CD14-positive monocyte (primary cell): ENCODE measurements at regions not wholly inside any gene's neighbourhood (a gene's known extent, or its start where the extent isn't known, plus 50 kb on each side); places are given as distances from the start of the nearest gene placed in this dataset.

Experiments
- DNase-seq, 3 donors: peaks; one replicate each; pipeline ENCODE4 v3.0.0-alpha.2; 2011 to 2022
- H2AFZ ChIP-seq: 2 replicates; pipeline ENCODE4 v1.6.0; 2012; ENCODE audit warnings: mild to moderate bottlenecking, low read depth, low read length, inconsistent platforms; ENCODE audit not compliant: insufficient read depth, poor library complexity, severe bottlenecking
- H3K27ac ChIP-seq, 2 donors: 1 replicate in 1 of 2; 2 replicates in 1 of 2; pipeline ENCODE4 v1.5.1; 2012 to 2013; ENCODE audit warnings: low read length in 2 of 2, control low read depth in 1 of 2, inconsistent platforms in 1 of 2, low read depth in 1 of 2, mild to moderate bottlenecking in 1 of 2
- H3K27me3 ChIP-seq, 2 donors: one replicate each; pipeline versions ENCODE4 v1.6.0 to v1.6.1; 2011 to 2013; ENCODE audit warnings: low read length in 2 of 2; ENCODE audit not compliant: control insufficient read depth in 2 of 2, insufficient read depth in 2 of 2
- H3K36me3 ChIP-seq, 2 donors: replicated peaks in 1 of 2; 1 replicate in 1 of 2; 2 replicates in 1 of 2; pipeline versions ENCODE4 v1.5.1 to v1.6.1; 2012 to 2013; ENCODE audit warnings: low read length in 2 of 2, control low read depth in 1 of 2, inconsistent platforms in 1 of 2, mild to moderate bottlenecking in 1 of 2; ENCODE audit not compliant: insufficient read depth in 2 of 2, control insufficient read depth in 1 of 2
- H3K4me1 ChIP-seq, 2 donors: 1 replicate in 1 of 2; 2 replicates in 1 of 2; pipeline versions ENCODE4 v1.5.1 to v1.6.1; 2012 to 2013; ENCODE audit warnings: low read length in 2 of 2, control low read depth in 1 of 2, inconsistent platforms in 1 of 2, mild to moderate bottlenecking in 1 of 2, moderate library complexity in 1 of 2; ENCODE audit not compliant: insufficient read depth in 2 of 2, control insufficient read depth in 1 of 2
- H3K4me2 ChIP-seq: replicated peaks from 2 replicates; pipeline ENCODE3; 2012; ENCODE audit warnings: low read length, moderate library complexity, mild to moderate bottlenecking; ENCODE audit not compliant: poor library complexity, severe bottlenecking; ENCODE audit errors: extremely low read depth
- H3K4me3 ChIP-seq, 3 experiments: fragments of 200-600 bp in 1 of 3; sonication (generic) in 1 of 3; replicated peaks in 1 of 3; 1 replicate in 2 of 3; 2 replicates in 1 of 3; pipeline ENCODE4 v1.5.1; 2011 to 2013; ENCODE audit warnings: low read length in 3 of 3, mild to moderate bottlenecking in 3 of 3, control low read depth in 2 of 3, low read depth in 2 of 3, inconsistent platforms in 1 of 3, moderate library complexity in 1 of 3
- H3K79me2 ChIP-seq: 2 replicates; pipeline ENCODE4 v1.6.0; 2012; ENCODE audit warnings: mild to moderate bottlenecking, control low read depth, inconsistent platforms, low read length, moderate library complexity; ENCODE audit not compliant: insufficient read depth
- H3K9ac ChIP-seq: 2 replicates; pipeline ENCODE4 v1.6.0; 2017; ENCODE audit warnings: low read length, mild to moderate bottlenecking; ENCODE audit not compliant: insufficient read depth, poor library complexity, severe bottlenecking
- H3K9me3 ChIP-seq, 2 donors: replicated peaks in 1 of 2; 1 replicate in 1 of 2; 2 replicates in 1 of 2; pipeline versions ENCODE4 v1.5.1 to v1.6.1; 2012 to 2013; ENCODE audit warnings: low read length in 2 of 2, control low read depth in 1 of 2; ENCODE audit not compliant: control insufficient read depth in 1 of 2, insufficient read depth in 1 of 2
- H4K20me1 ChIP-seq: 2 replicates; pipeline ENCODE4 v1.6.0; 2012; ENCODE audit warnings: mild to moderate bottlenecking, low read length, control low read depth, moderate library complexity; ENCODE audit not compliant: insufficient read depth
- H3K27ac Mint-ChIP-seq, 7 donors: one replicate each; pipeline ENCODE4 v1.8.0; 2020; ENCODE audit warnings: mild to moderate bottlenecking in 7 of 7, mixed read lengths in 7 of 7, moderate library complexity in 6 of 7, inconsistent platforms in 2 of 7
- H3K27me3 Mint-ChIP-seq, 3 donors: one replicate each; pipeline ENCODE4 v1.8.0; 2021 to 2022; ENCODE audit warnings: low read depth in 3 of 3, mild to moderate bottlenecking in 3 of 3, mixed read lengths in 3 of 3, moderate library complexity in 3 of 3, inconsistent platforms in 1 of 3
- H3K36me3 Mint-ChIP-seq, 2 donors: one replicate each; pipeline ENCODE4 v1.8.0; 2020; ENCODE audit warnings: mixed read lengths in 2 of 2, inconsistent platforms in 1 of 2, mild to moderate bottlenecking in 1 of 2
- H3K4me1 Mint-ChIP-seq: one replicate; pipeline ENCODE4 v1.8.0; 2020; ENCODE audit warnings: mild to moderate bottlenecking, mixed read lengths
- H3K4me3 Mint-ChIP-seq, 2 donors: one replicate each; pipeline ENCODE4 v1.8.0; 2020; ENCODE audit warnings: mild to moderate bottlenecking in 2 of 2, mixed read lengths in 2 of 2, moderate library complexity in 1 of 2
- H3K9me3 Mint-ChIP-seq, 7 donors: one replicate each; pipeline ENCODE4 v1.8.0; 2020 to 2022; ENCODE audit warnings: mixed read lengths in 7 of 7, mild to moderate bottlenecking in 6 of 7, moderate library complexity in 6 of 7, inconsistent platforms in 2 of 7
- WGBS: methylation state at CpG from one replicate; pipeline ENCODE4 v1.1.5; 2013; ENCODE audit warnings: missing lambda C conversion rate; ENCODE audit not compliant: insufficient coverage; 5-methylcytosine and 5-hydroxymethylcytosine counted together
- intact Hi-C, 2 donors: fragments of 100-400 bp; cut with micrococcal nuclease; formaldehyde crosslinking; loops; one replicate each; pipeline versions ENCODE4 v1.15.0 to v1.15.1; 2023
- TF ChIP-seq, protein P1 (sequence below): fragments of 200-600 bp; IDR thresholded peaks from one replicate; pipeline ENCODE4 v1.8.0; 2022; ENCODE audit warnings: antibody characterized with exemption, mild to moderate bottlenecking

DNA sequence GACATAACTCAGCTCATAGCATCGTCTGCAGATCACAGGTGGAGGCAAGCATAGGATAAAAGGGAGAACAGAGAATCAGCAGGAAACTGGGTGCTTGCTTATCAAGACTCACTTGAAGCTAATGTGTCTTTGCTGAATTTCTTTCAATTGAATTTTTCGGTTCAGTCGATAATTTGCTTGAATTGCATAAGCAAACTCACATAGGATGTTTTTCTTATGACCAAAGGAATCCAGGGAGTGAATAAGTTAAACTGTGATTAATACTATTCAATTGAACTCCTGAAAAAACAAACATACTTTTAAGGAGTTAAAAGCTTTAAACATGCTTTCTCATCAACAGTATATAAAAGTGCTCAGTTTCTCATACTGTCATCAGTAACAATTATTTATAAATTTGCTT is 707.1 kb upstream of the ACVR2A start:
- intact Hi-C loops = no loop called here
- H3K36me3 ChIP-seq = no peaks in the 10 kb centered on the region
- no peaks in the 10 kb centered on the region for H4K20me1 ChIP-seq
- H3K4me3 Mint-ChIP-seq = no peak overlapping the region
- H3K9ac ChIP-seq = no peak overlapping the region
- peaks cover 0 to 3% (median 0%) of the 10 kb centered on the region in 3 donors for H3K27me3 Mint-ChIP-seq
- WGBS = 80% methylated on average over 1 of the region's 3 CpGs
- H3K27me3 ChIP-seq = no peaks in the 10 kb centered on the region
- no peak for DNase-seq
- H3K79me2 ChIP-seq = no peaks in the 10 kb centered on the region
- peaks cover 0 to 11% (median 3%) of the 10 kb centered on the region in 7 donors for H3K9me3 Mint-ChIP-seq
- H3K36me3 Mint-ChIP-seq = no peaks in the 10 kb centered on the region
- no peak overlapping the region for H3K4me2 ChIP-seq
- no peaks in the 10 kb centered on the region for H3K9me3 ChIP-seq
- TF ChIP-seq, protein P1, sequence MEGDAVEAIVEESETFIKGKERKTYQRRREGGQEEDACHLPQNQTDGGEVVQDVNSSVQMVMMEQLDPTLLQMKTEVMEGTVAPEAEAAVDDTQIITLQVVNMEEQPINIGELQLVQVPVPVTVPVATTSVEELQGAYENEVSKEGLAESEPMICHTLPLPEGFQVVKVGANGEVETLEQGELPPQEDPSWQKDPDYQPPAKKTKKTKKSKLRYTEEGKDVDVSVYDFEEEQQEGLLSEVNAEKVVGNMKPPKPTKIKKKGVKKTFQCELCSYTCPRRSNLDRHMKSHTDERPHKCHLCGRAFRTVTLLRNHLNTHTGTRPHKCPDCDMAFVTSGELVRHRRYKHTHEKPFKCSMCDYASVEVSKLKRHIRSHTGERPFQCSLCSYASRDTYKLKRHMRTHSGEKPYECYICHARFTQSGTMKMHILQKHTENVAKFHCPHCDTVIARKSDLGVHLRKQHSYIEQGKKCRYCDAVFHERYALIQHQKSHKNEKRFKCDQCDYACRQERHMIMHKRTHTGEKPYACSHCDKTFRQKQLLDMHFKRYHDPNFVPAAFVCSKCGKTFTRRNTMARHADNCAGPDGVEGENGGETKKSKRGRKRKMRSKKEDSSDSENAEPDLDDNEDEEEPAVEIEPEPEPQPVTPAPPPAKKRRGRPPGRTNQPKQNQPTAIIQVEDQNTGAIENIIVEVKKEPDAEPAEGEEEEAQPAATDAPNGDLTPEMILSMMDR = no peak
- H3K27ac ChIP-seq = no peak overlapping the region
- H3K4me1 ChIP-seq = no peaks in the 10 kb centered on the region
- no peaks in the 10 kb centered on the region for H3K4me1 Mint-ChIP-seq
- H3K27ac Mint-ChIP-seq = no peak overlapping the region
- H2AFZ ChIP-seq = no peak overlapping the region
- H3K4me3 ChIP-seq = no peak overlapping the region

- no peaks in the 10 kb centered on the region for H3K4me1 Mint-ChIP-seq
- Histone ChIP-seq H4K20me1 (no peaks in the 10 kb centered on the region), H2AFZ (no peak overlapping the region), H3K27me3 (no peaks in the 10 kb centered on the region), H3K4me2 (no peak overlapping the region), H3K9me3 (no peaks in the 10 kb centered on the region), H3K4me3 (no peak overlapping the region), H3K79me2 (no peaks in the 10 kb centered on the region), H3K9ac (no peak overlapping the region), H3K36me3 (no peaks in the 10 kb centered on the region), H3K27ac (no peak overlapping the region), H3K4me1 (no peaks in the 10 kb centered on the region)
- H3K4me3 Mint-ChIP-seq = no peak overlapping the region
- intact Hi-C loops = no loop called here
- H3K27me3 Mint-ChIP-seq = no peaks in the 10 kb centered on the region
- TF ChIP-seq, protein P1 = no peak
- DNase-seq = no peak
- H3K27ac Mint-ChIP-seq = no peak overlapping the region
- no peaks in the 10 kb centered on the region for H3K36me3 Mint-ChIP-seq
- WGBS = 93% methylated on average over 5 of the region's 5 CpGs
- H3K9me3 Mint-ChIP-seq = peaks cover 0 to 12% (median 6%) of the 10 kb centered on the region in 7 donors
Observed at GRCh38 chr2:147135376-147135775, 709.5 kb upstream of the ACVR2A start.
